Left colon (tissue), 2 donors: ENCODE measurements at regions not wholly inside any gene's neighbourhood (a gene's known extent, or its start where the extent isn't known, plus 50 kb on each side); places are given as distances from the start of the nearest gene placed in this dataset.
A peak's percentile ranks its signal among the peaks of the same experiment; 100 is the strongest.

Experiments used
- ATAC-seq: fragments of 200-7000 bp; cut with Tn5 transposase; one replicate; pipeline ENCODE4 v1.9.1; 2020; ENCODE audit warnings: mild to moderate bottlenecking, moderate library complexity
- DNase-seq, 2 donors: peaks; one replicate each; pipeline ENCODE4 v3.0.0-alpha.2; 2020
- intact Hi-C, 2 donors: fragments of 100-400 bp; cut with DNase I in 1 of 2; cut with micrococcal nuclease in 1 of 2; formaldehyde crosslinking; loops; one replicate each; pipeline versions ENCODE4 v1.11.2 to v1.14.0; 2022; cut with DNase I, micrococcal nuclease
- donor health status: DM: no; HTN: no; CAD: no.
- donor health status: DM: yes; HTN: yes; CAD: no.

DNA sequence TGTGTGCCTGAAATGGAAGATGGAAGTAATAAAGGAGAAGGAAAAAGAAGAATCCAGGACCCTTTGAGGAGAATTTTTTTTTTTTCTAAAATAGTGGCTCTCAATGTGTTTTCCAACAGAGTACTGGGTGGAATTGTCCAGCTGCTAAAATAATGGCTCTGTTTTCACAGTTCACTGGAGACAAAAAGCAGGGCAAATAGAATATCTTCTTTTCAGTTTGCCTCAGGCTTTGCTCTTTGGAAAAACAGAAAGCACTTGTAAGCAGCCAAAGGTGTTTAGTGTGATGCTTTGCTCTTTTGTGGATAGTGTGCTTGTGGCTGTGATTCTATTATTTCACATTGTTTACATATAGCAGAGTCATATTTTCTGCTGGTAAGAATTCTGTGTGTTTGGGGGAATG is 77.4 kb upstream of the MROH9 start:
- ATAC-seq (no peak), DNase-seq (no peak)
- intact Hi-C loops, result no loop called here

DNA sequence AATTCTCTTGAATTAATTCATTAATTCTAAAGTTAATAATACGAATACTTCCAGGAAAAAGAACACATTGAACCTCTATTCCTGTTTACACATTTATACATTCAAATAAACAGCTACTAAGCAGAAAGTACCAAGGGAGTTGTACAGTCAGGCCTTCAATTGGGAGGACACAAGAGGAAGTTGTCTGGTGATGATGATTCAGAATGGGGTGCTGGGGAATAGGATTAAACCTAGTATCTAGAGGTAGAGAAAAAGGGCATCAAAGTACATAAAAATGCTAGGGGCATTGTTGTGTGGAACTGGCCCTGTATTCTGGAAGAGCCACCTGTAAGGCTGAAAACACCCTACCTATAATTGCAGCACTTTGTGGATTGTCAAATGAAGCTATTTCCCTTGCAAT is 71.7 kb upstream of the MROH9 start:
- intact Hi-C loops, result no loop called here
- ATAC-seq (no peak), DNase-seq (no peak)

GRCh38 chr1:170864238-170864637 is 71.1 kb upstream of the MROH9 start:
- intact Hi-C loops, result no loop called here
- DNase-seq, result no peak
- ATAC-seq, result no peak

DNA sequence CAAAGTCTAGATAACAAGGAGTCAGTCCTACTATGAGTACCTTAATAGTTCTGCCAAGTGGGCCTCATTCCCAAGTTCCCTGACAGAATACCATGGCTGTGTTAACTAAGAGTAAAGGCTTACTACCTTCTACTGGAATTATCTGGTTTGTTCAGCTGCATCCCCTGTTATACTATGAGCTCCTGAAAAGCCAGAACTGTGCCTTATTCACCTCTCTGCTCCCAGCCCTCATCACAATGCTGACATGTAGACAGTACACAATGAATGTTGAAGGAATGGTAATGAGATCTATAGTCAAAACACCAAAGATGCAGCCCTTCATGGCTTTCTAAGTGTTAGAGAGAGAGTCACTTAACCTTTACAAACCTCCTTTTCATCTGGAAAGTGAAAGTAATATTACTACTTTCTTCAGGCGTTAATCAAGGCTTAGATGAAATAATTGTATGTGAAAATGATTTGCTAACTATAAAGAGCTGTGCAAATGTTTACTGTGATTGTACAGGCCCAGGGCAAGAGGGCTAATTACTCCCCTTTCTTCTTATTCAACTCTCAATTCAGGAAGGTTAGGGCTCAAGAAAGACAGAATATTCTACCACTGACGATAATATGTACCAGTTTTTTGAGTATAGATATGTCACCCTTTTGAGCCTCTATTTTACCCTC is 70.3 kb upstream of the MROH9 start:
- peak; percentile 54 for ATAC-seq
- DNase-seq, result no peak
- intact Hi-C loops, result no loop called here

DNA sequence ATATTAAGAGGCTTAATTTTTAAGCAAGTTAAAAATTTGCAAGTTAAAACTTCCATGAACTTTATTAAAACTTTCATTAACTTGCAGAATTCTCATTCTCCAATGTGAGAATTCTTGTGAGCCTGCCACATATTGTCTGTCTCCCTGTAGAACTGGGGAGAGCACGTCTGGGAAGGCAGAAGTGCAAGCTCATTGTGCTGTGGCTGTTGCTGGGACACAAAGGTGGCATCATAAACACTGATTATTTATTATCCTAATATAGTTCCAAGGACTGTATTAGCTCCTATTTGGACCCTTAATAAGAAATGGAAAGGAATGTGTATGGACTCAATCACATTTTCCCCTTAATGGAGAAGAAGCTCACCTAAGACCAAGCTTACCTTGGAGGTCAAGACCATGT is 68.7 kb upstream of the MROH9 start:
- no peak for ATAC-seq
- DNase-seq, result no peak
- intact Hi-C loops, result no loop called here

DNA sequence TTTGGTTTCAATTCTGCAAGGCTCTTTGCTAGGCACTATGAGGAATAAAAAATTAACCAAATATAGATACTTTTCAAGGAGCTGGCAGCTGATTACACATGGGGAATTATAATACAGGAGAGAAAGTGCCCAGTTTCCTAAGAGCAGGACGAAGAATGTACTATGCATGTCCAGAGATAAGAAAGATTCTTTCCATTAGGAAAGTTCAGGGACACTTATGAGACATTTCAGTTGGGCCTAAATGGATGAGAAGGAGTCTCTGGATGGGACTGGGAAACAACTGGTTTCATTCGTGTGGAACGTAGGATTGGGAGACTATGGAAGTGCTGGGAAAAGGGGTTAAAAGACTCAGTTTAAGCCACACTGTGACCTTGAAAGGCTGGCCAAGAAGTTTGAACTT is 63.5 kb upstream of the MROH9 start:
- intact Hi-C loops, result no loop called here
- DNase-seq (no peak), ATAC-seq (no peak)

GRCh38 chr1:170872663-170873062 is 62.7 kb upstream of the MROH9 start:
- intact Hi-C loops, result no loop called here
- no peak for ATAC-seq
- no peak for DNase-seq

- ATAC-seq, result no peak
- intact Hi-C loops, result no loop called here
- DNase-seq, result no peak
Measured at GRCh38 chr1:170874671-170875070, 60.7 kb upstream of the MROH9 start.

DNA sequence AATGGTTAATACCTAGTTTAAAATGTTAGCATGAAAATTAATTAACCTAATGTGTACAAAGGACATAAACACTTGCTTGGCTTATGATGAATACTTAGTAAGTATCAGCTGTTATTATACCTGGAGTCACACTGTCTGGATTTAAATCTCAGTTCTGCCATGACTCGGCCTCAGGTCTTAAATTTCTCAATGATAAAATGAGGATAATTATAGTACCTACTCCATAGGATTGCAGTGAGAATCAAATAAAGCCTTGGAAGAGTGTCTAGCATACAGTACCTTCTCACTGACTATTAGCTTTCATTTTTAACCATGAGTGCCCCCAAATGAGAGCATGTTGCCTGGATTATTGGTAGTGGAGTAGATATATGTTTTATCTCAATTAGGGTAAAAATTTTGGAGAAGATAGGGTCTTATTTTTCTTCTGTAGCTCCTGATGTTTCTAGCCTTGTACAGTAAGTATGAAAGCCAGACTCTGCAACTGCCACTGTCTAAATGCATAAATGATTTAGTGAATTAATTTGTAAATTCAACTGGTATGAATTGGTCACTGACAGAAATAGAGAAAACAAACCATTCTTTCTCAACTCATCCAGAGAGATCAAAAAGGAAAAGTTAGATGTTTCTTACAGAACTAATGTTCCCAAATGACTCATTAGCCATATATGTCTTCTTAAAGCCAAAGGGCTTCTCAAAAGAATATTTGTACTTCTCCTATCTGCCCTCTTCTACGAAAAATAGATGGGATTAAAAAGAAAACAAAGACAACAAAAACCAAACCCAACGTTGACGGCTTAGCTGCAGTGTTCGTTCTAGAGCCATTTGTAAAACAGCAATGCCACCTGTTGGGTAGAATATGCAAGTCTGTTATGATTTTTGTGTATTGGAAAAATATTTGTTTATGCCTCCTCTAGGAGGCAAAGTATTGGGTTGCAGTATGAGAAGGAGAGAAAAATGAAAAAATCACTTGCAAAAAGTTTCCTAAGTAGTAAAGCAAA is 53.8 kb upstream of the MROH9 start:
- intact Hi-C loops, result loop anchor here in 1 of 2 donors (10.0 kb wide), 1 partner anchor 957 kb away; no protein-coding TSS in a partner anchor
- ATAC-seq (peak; percentile 30), DNase-seq (no peak)
